ENCODE measurements at regions not wholly inside any gene's neighbourhood (a gene's known extent, or its start where the extent isn't known, plus 50 kb on each side); places are given as distances from the start of the nearest gene placed in this dataset.

DNA sequence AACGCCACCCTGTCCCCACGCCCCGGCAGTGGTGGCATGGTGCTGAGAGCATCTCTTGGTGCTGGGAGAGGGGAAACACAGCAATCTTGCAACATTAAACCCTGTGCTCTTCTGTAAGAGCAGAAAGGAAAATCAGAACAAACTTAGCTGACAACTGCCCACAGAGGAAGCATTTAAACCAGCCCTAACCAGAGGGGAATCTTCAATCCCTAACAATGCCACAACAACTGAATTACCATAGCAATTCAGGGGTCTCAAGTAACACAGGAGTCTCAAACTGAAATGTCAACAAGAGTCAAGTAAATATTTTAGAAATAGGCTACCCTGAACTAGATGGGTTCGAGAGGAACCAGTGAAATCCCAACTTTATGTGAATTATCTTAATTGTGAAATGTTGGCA, 1983.6 kb downstream of the NCAM2 start (continued):
- no peak for TF ChIP-seq RB1 (IDR thresholded peaks at IDR 0.05; ENCODE audit: borderline replicate concordance)
- TF ChIP-seq, protein P1, sequence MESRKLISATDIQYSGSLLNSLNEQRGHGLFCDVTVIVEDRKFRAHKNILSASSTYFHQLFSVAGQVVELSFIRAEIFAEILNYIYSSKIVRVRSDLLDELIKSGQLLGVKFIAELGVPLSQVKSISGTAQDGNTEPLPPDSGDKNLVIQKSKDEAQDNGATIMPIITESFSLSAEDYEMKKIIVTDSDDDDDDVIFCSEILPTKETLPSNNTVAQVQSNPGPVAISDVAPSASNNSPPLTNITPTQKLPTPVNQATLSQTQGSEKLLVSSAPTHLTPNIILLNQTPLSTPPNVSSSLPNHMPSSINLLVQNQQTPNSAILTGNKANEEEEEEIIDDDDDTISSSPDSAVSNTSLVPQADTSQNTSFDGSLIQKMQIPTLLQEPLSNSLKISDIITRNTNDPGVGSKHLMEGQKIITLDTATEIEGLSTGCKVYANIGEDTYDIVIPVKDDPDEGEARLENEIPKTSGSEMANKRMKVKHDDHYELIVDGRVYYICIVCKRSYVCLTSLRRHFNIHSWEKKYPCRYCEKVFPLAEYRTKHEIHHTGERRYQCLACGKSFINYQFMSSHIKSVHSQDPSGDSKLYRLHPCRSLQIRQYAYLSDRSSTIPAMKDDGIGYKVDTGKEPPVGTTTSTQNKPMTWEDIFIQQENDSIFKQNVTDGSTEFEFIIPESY (IDR thresholded peaks at IDR 0.05) = no peak
- TF ChIP-seq, protein P2, sequence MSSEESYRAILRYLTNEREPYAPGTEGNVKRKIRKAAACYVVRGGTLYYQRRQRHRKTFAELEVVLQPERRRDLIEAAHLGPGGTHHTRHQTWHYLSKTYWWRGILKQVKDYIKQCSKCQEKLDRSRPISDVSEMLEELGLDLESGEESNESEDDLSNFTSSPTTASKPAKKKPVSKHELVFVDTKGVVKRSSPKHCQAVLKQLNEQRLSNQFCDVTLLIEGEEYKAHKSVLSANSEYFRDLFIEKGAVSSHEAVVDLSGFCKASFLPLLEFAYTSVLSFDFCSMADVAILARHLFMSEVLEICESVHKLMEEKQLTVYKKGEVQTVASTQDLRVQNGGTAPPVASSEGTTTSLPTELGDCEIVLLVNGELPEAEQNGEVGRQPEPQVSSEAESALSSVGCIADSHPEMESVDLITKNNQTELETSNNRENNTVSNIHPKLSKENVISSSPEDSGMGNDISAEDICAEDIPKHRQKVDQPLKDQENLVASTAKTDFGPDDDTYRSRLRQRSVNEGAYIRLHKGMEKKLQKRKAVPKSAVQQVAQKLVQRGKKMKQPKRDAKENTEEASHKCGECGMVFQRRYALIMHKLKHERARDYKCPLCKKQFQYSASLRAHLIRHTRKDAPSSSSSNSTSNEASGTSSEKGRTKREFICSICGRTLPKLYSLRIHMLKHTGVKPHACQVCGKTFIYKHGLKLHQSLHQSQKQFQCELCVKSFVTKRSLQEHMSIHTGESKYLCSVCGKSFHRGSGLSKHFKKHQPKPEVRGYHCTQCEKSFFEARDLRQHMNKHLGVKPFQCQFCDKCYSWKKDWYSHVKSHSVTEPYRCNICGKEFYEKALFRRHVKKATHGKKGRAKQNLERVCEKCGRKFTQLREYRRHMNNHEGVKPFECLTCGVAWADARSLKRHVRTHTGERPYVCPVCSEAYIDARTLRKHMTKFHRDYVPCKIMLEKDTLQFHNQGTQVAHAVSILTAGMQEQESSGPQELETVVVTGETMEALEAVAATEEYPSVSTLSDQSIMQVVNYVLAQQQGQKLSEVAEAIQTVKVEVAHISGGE (CRISPR knock-in tag; IDR thresholded peaks at IDR 0.05) = no peak
- no peak for TF ChIP-seq MEF2A (IDR thresholded peaks at IDR 0.05; ENCODE audit: insufficient read depth, low read depth, low read length)
- no peak for TF ChIP-seq SREBF2 (IDR thresholded peaks at IDR 0.05; ENCODE audit: low read length)

DNA sequence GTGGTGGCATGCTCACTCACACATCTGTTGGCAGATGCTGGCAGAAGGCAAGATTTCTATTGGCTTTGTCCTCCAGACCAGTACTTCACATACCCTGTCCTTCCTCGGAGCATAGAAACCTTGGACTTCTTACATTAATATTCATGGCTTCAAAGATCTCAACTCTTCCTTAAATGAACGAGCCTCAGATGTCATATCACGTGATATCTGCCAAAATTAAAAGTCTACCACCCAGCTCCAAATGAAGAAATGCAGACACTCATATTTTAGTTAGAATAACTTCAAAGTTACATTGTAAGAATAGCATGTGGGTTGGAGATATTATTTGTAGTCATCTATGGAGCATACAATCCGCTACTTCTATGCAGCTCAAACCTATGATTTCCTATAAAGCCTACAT, 1994.9 kb downstream of the NCAM2 start:
- TF ChIP-seq, protein P3, sequence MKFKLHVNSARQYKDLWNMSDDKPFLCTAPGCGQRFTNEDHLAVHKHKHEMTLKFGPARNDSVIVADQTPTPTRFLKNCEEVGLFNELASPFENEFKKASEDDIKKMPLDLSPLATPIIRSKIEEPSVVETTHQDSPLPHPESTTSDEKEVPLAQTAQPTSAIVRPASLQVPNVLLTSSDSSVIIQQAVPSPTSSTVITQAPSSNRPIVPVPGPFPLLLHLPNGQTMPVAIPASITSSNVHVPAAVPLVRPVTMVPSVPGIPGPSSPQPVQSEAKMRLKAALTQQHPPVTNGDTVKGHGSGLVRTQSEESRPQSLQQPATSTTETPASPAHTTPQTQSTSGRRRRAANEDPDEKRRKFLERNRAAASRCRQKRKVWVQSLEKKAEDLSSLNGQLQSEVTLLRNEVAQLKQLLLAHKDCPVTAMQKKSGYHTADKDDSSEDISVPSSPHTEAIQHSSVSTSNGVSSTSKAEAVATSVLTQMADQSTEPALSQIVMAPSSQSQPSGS (IDR thresholded peaks at IDR 0.05; ENCODE audit: low read length) = no peak
- TF ChIP-seq PAX5 (IDR thresholded peaks at IDR 0.05; ENCODE audit: borderline replicate concordance, low read depth, low read length) (no peak), ESRRA (IDR thresholded peaks at IDR 0.05; ENCODE audit: low read length) (no peak), POU2F2 (IDR thresholded peaks at IDR 0.05; ENCODE audit: borderline replicate concordance, low read depth, low read length) (no peak), SMARCA5 (IDR thresholded peaks at IDR 0.05) (no peak)
- TF ChIP-seq, protein P4, sequence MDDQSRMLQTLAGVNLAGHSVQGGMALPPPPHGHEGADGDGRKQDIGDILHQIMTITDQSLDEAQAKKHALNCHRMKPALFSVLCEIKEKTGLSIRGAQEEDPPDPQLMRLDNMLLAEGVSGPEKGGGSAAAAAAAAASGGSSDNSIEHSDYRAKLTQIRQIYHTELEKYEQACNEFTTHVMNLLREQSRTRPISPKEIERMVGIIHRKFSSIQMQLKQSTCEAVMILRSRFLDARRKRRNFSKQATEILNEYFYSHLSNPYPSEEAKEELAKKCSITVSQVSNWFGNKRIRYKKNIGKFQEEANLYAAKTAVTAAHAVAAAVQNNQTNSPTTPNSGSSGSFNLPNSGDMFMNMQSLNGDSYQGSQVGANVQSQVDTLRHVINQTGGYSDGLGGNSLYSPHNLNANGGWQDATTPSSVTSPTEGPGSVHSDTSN (IDR thresholded peaks at IDR 0.05; ENCODE audit: insufficient replicate concordance, low read depth, low read length) = no peak
- TF ChIP-seq, protein P5, sequence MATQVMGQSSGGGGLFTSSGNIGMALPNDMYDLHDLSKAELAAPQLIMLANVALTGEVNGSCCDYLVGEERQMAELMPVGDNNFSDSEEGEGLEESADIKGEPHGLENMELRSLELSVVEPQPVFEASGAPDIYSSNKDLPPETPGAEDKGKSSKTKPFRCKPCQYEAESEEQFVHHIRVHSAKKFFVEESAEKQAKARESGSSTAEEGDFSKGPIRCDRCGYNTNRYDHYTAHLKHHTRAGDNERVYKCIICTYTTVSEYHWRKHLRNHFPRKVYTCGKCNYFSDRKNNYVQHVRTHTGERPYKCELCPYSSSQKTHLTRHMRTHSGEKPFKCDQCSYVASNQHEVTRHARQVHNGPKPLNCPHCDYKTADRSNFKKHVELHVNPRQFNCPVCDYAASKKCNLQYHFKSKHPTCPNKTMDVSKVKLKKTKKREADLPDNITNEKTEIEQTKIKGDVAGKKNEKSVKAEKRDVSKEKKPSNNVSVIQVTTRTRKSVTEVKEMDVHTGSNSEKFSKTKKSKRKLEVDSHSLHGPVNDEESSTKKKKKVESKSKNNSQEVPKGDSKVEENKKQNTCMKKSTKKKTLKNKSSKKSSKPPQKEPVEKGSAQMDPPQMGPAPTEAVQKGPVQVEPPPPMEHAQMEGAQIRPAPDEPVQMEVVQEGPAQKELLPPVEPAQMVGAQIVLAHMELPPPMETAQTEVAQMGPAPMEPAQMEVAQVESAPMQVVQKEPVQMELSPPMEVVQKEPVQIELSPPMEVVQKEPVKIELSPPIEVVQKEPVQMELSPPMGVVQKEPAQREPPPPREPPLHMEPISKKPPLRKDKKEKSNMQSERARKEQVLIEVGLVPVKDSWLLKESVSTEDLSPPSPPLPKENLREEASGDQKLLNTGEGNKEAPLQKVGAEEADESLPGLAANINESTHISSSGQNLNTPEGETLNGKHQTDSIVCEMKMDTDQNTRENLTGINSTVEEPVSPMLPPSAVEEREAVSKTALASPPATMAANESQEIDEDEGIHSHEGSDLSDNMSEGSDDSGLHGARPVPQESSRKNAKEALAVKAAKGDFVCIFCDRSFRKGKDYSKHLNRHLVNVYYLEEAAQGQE (IDR thresholded peaks at IDR 0.05; ENCODE audit: low read depth, low read length) = no peak
- no peaks in the 10 kb centered on the region for H3K79me2 ChIP-seq (ENCODE audit: control insufficient read depth, insufficient read depth, low read length)
- H3K4me3 ChIP-seq = no peak overlapping the region
- intact Hi-C loops (cut with micrococcal nuclease; ENCODE audit: unreplicated experiment) (no loop called here), in situ Hi-C loops (cut with MboI) (no loop called here)
- no TSS peak for BruUV-seq (replicated peaks)
- H3K9ac ChIP-seq (ENCODE audit: control insufficient read depth, insufficient read depth, low read length) = no peak overlapping the region
- H2AFZ ChIP-seq (ENCODE audit: control insufficient read depth, low read depth, low read length) = no peak overlapping the region
- DNase-seq (ENCODE audit: low read depth, low spot score) = no peak
- POLR2A ChIA-PET = no interaction called here
- SMC1A ChIA-PET (ENCODE audit: uncharacterized antibody, unreplicated experiment) = no interaction called here
- no peak overlapping the region for H3K27ac ChIP-seq (ENCODE audit: control insufficient read depth, insufficient read depth)
- CTCF ChIA-PET = interaction anchor here (0.7 kb wide), 1 partner anchor 772 kb away, joined by 3 read pairs; no protein-coding TSS in a partner anchor
- FAIRE-seq = no peak
- no peaks in the 10 kb centered on the region for H3K4me1 ChIP-seq (ENCODE audit: control insufficient read depth, insufficient read depth, low read length)
- no peaks in the 10 kb centered on the region for H3K36me3 ChIP-seq (ENCODE audit: control insufficient read depth in 2 of 2, insufficient read depth in 2 of 2, low read length in 1 of 2)
- H4K20me1 ChIP-seq (ENCODE audit: control insufficient read depth, insufficient read depth) = no peaks in the 10 kb centered on the region
- RAD21 ChIA-PET (ENCODE audit: unreplicated experiment) = no interaction called here
- WGBS (ENCODE audit: insufficient coverage, insufficient replicate concordance, low lambda C conversion rate, missing lambda C conversion rate) = 7% methylated on average over 4 of the region's 4 CpGs
- no peaks in the 10 kb centered on the region for H3K27me3 ChIP-seq (replicated peaks in 1 of 2; ENCODE audit: control insufficient read depth in 2 of 2, insufficient read depth in 2 of 2, low read length in 1 of 2)
- ATAC-seq = no peak
- no peaks in the 10 kb centered on the region for H3K9me3 ChIP-seq (replicated peaks; ENCODE audit: control insufficient read depth, insufficient read depth, low read length)
- H3K4me2 ChIP-seq (ENCODE audit: control insufficient read depth, insufficient read depth) = no peak overlapping the region
